MCF 10A (cell line): ENCODE measurements at regions not wholly inside any gene's neighbourhood (a gene's known extent, or its start where the extent isn't known, plus 50 kb on each side); places are given as distances from the start of the nearest gene placed in this dataset.

Experiments
- BruUV-seq: library from RNA; stranded (reverse); fragments of 400-500 nt; replicated peaks from 2 replicates; lab custom pipeline; 2021; lab: Mats Ljungman, UMichigan
- CTCF ChIA-PET: fragments of 300-600 bp; sonication (Branson Sonifier 250); formaldehyde crosslinking; extraction: SDS; loops from one replicate; lab custom pipeline; 2021; ENCODE audit warnings: antibody characterized with exemption, inconsistent platforms; lab: Yijun Ruan, JAX
- POLR2A ChIA-PET: fragments of 300-600, 350-650 bp; sonication (Branson Sonifier 250); formaldehyde crosslinking; extraction: SDS; loops from one replicate; lab custom pipeline; 2020; ENCODE audit warnings: antibody characterized with exemption, inconsistent platforms; lab: Yijun Ruan, JAX
- DNase-seq: peaks from one replicate; pipeline ENCODE4 v3.0.0-alpha.2; 2018; ENCODE audit not compliant: unreplicated experiment
- H3K27ac Mint-ChIP-seq: one replicate; pipeline ENCODE4 v1.8.0; 2022; ENCODE audit warnings: mild to moderate bottlenecking, low read depth, mixed read lengths; ENCODE audit not compliant: unreplicated experiment
- H3K27me3 Mint-ChIP-seq: one replicate; pipeline ENCODE4 v1.8.0; 2022; ENCODE audit warnings: mixed read lengths; ENCODE audit not compliant: insufficient read depth, unreplicated experiment
- H3K36me3 Mint-ChIP-seq: one replicate; pipeline ENCODE4 v1.8.0; 2022; ENCODE audit warnings: mild to moderate bottlenecking, moderate library complexity, mixed read lengths; ENCODE audit not compliant: insufficient read depth, unreplicated experiment
- H3K4me1 Mint-ChIP-seq: one replicate; pipeline ENCODE4 v1.8.0; 2022; ENCODE audit warnings: mixed read lengths; ENCODE audit not compliant: insufficient read depth, unreplicated experiment
- H3K4me3 Mint-ChIP-seq: one replicate; pipeline ENCODE4 v1.8.0; 2022; ENCODE audit warnings: mild to moderate bottlenecking, moderate library complexity, mixed read lengths; ENCODE audit not compliant: unreplicated experiment
- H3K9me3 Mint-ChIP-seq: one replicate; pipeline ENCODE4 v1.8.0; 2022; ENCODE audit warnings: mixed read lengths; ENCODE audit not compliant: unreplicated experiment
- CTCF ChIP-seq: fragments of 200-600 bp; IDR thresholded peaks from one replicate; pipeline ENCODE4 v1.8.0; 2022; ENCODE audit warnings: antibody characterized with exemption, mild to moderate bottlenecking; ENCODE audit not compliant: unreplicated experiment
- intact Hi-C: fragments of 100-400 bp; cut with micrococcal nuclease; formaldehyde crosslinking; loops from 2 replicates; pipeline ENCODE4 v1.14.1; 2022

GRCh38 chr3:120544361-120544760 lies 51.8 kb upstream of the NDUFB4 start:
- intact Hi-C loops, result no loop called here
- Mint-ChIP-seq H3K36me3 (no peaks in the 10 kb centered on the region), H3K9me3 (peaks cover 25% of the 10 kb centered on the region), H3K4me1 (no peaks in the 10 kb centered on the region), H3K4me3 (no peak overlapping the region), H3K27ac (no peak overlapping the region), H3K27me3 (no peaks in the 10 kb centered on the region)
- CTCF ChIA-PET, result interaction anchor here (0.6 to 5.4 kb wide), 4 partner anchors 14 to 127 kb away, joined by 3 to 39 read pairs (median 5); no protein-coding TSS in a partner anchor
- DNase-seq, result no peak
- POLR2A ChIA-PET, result no interaction called here
- BruUV-seq, result no TSS peak
- no peak for TF ChIP-seq CTCF

GRCh38 chr3:120536642-120537041 lies 59.5 kb upstream of the NDUFB4 start:
- POLR2A ChIA-PET, result no interaction called here
- H3K4me3 Mint-ChIP-seq, result no peak overlapping the region
- H3K9me3 Mint-ChIP-seq, result peaks cover 37% of the 10 kb centered on the region
- CTCF ChIA-PET, result interaction anchor here (1.1 kb wide), 1 partner anchor 119 kb away, joined by 3 read pairs; no protein-coding TSS in a partner anchor
- H3K27me3 Mint-ChIP-seq, result peaks cover 20% of the 10 kb centered on the region
- TF ChIP-seq CTCF, result no peak
- no peaks in the 10 kb centered on the region for H3K36me3 Mint-ChIP-seq
- no TSS peak for BruUV-seq
- no peak for DNase-seq
- H3K4me1 Mint-ChIP-seq, result no peaks in the 10 kb centered on the region
- H3K27ac Mint-ChIP-seq, result no peak overlapping the region
- intact Hi-C loops, result no loop called here

- ChIA-PET CTCF (no interaction called here), POLR2A (no interaction called here)
- no peak overlapping the region for H3K27ac Mint-ChIP-seq
- H3K4me1 Mint-ChIP-seq, result no peaks in the 10 kb centered on the region
- H3K9me3 Mint-ChIP-seq, result peaks cover 10% of the 10 kb centered on the region
- intact Hi-C loops, result no loop called here
- no TSS peak for BruUV-seq
- H3K36me3 Mint-ChIP-seq, result no peaks in the 10 kb centered on the region
- no peak for DNase-seq
- H3K27me3 Mint-ChIP-seq, result peaks cover 20% of the 10 kb centered on the region
- TF ChIP-seq CTCF, result no peak
- H3K4me3 Mint-ChIP-seq, result no peak overlapping the region
Measured at GRCh38 chr3:120532969-120533368, 63.2 kb upstream of the NDUFB4 start.

- Mint-ChIP-seq H3K27ac (no peak overlapping the region), H3K4me3 (no peak overlapping the region), H3K36me3 (no peaks in the 10 kb centered on the region), H3K9me3 (peaks cover 7% of the 10 kb centered on the region), H3K27me3 (peaks cover 14% of the 10 kb centered on the region), H3K4me1 (peaks cover 11% of the 10 kb centered on the region)
- no peak for DNase-seq
- POLR2A ChIA-PET, result interaction anchor here (1.5 kb wide), 1 partner anchor 16 kb away, joined by 4 read pairs; no protein-coding TSS in a partner anchor
- TF ChIP-seq CTCF, result no peak
- no TSS peak for BruUV-seq
- CTCF ChIA-PET, result interaction anchor here (1.0 to 1.1 kb wide), 3 partner anchors 17 to 110 kb away, joined by 3 to 4 read pairs (median 3); no protein-coding TSS in a partner anchor
- intact Hi-C loops, result no loop called here
Measured at GRCh38 chr3:120528163-120528562, 68.0 kb upstream of the NDUFB4 start.
